Amygdala (tissue), 56 donors: ENCODE measurements at regions not wholly inside any gene's neighbourhood (a gene's known extent, or its start where the extent isn't known, plus 50 kb on each side); places are given as distances from the start of the nearest gene placed in this dataset.
"Not testable (repeated sequence)": the region's sequence is repeated elsewhere in the genome, so short reads cannot be mapped to it uniquely, and the experiment has no call there.

ENCODE experiments used
- DNase-seq, 56 donors: peaks; one replicate each; lab custom pipeline; 2025; lab: John Stamatoyannopoulos, UW

GRCh38 chr7:85392326-85392725 lies 205.5 kb upstream of the SEMA3D start:
- DNase-seq: no peak

DNA sequence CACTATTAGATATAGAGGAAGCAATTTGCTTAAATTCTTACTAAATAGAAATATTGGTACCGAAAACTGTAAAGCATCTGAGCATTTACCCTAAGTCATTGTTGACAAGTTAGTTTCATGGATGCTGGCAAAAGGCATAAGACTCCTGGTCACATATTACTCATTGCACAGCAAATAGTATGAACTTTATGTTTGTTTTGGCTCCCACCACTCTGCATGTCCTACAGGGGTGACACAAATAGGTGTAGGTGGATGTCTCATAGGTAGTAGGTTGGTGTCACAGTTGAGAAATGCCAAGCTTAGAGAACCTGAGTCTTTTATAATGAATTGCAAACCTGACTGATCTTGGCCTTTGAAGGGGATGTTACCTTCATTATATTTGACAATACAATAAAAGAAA lies 199.6 kb upstream of the SEMA3D start:
- DNase-seq: no peak

DNA sequence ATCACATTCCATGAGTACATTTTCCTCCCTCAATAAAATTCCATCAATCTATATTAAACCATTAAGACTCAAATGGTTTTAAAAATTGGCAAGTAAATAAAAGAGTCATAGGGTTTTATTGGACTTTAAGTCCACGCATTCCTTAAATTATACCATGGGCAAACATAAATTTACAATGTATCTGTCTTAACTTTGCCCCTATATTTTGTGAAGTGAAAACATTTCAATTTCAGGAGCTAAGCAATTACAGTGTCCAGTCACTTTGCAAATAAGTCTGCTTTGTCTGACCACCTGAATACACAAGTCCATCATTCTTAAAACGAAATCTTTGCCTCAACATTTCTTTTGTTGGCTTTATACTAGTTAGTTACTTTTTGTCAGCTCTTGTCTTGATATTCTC lies 197.5 kb upstream of the SEMA3D start:
- no peak for DNase-seq

DNA sequence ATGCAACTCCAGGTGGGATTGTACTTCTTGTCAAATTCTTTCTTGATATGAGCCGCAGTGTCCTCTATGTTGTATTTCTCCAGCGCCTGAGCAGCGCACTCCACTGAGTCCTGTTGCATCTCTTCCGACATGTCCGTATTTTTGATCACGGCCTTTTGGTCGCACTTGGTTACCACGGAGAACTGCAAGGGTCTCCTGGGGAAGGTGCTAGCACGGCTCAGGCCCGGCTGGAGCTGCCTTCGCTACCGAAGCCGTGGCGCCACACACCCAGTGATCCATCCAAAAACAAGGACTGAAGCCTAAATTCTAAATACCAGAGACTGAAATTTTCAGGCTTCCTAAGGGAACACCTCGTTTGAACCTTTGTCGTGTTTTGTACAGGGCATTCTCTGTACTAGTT lies 194.4 kb upstream of the SEMA3D start:
- no peak for DNase-seq

GRCh38 chr7:85376589-85376988 lies 189.7 kb upstream of the SEMA3D start:
- DNase-seq: no peak

DNA sequence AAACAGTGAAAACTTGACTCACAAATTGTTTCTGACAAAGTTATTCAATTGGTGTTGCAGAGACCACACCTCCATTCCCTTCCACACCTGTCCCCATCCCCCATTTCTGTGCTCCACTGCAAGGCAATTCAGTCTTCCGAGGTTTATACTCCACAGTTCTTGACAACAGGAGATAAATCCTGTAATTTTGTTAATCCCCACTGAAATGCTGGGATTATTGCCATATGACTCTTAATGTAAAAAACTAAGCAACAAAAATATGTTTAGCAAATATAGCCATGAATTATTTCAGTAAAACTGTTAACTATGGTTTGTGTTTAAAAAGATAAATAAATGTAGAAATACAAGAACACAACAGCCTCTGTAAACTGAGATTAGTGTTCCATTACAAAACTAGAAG lies 170.1 kb upstream of the SEMA3D start:
- DNase-seq: no peak

DNA sequence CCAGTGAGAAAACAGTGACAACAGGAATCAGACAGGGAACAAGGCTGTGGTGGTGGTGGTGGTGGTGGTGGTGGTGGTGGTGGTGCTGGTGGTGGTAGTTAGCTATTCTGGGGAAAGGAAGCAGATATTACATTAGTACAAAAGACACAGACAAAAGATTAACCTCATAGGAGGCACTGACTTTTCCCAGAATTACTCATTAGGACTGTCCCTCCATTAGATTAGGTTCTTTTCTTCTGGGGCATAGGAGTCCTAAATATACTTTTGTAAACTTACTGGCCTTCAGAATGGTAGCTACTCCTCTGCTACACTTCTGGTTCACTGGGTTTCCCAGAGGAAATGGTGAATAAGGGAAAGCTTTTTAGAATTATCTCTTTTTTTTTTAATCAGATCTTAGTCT lies 156.6 kb upstream of the SEMA3D start:
- no peak for DNase-seq

DNA sequence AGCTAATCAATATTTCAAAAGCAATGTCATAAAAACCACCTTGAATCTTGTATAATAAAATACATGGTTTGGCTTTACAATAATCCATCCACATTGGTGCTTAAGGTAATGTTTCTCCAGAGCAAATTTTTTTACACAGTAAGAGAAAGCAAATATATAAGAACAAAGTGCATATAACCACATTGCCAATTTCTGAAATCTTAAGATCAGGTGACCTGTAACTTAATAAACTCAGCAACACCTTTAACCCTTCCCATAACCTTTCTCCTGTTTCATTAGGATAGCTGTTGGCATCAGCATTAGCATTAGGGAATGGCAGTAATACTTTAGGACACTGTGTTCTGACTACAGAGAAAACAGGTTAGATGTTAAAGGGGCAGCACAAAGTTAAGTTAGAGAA lies 155.9 kb upstream of the SEMA3D start:
- DNase-seq: no peak

- DNase-seq: no peak
These were observed 155.1 kb upstream of the SEMA3D start for GRCh38 chr7:85341973-85342372.

- no peak for DNase-seq
These were observed 154.3 kb upstream of the SEMA3D start for GRCh38 chr7:85341121-85341520.

- DNase-seq: no peak
These were observed 149.2 kb upstream of the SEMA3D start for GRCh38 chr7:85336086-85336485.

GRCh38 chr7:85335113-85335512 lies 148.3 kb upstream of the SEMA3D start:
- not testable (repeated sequence) for DNase-seq

DNA sequence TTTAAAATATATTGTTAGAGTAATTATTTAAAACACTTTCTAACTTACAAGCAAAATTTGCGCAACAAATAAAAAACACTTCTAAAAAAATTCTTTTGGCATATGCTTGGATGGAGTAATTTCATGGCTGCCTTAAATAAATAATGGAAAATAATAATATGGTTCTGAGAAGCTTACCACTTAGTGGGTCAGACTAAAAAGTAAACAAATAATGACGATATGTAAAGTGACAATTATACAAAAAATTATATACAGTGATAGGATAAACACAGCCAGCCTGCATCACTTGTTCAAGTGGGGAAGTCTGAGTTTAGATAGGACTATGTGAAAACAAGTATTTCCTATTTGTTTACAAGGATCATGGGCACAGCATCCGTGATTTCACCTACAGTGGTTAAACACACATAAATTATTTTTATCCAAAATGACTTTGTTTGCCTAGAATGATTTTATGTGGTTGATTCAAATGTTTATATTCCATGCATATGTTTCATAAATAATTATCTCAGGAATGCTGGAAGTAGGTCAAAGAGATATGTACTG lies 141.7 kb upstream of the SEMA3D start:
- no peak for DNase-seq

DNA sequence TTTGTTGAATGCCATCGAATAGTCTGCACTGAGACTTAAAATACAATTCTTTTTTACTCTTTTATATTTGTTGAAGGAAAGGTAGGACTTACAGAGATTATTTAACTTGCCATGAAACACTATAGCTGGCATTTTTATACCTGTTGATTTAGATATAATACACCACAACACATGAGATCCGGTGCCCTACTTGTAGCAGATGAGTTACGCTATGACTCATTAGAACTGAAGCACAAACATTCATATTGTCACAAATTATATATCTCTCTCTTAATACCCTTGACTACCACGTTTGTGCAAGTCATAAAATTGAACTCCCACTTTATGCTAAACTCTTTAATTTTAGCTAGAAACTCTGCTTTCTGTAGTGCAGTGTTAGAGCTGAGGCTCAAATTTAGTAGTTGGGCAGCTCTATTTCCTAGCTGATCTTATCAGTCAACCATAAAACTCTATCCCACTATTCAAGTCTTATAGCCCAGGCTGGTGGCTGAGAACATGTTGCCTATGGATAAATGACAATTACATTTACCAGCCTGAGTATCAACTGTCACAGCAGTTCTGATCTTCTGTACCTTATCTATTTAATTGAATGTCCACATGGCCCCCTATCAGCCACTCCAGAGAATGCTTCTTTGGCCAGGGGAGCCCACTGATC lies 137.4 kb upstream of the SEMA3D start:
- no peak for DNase-seq

DNA sequence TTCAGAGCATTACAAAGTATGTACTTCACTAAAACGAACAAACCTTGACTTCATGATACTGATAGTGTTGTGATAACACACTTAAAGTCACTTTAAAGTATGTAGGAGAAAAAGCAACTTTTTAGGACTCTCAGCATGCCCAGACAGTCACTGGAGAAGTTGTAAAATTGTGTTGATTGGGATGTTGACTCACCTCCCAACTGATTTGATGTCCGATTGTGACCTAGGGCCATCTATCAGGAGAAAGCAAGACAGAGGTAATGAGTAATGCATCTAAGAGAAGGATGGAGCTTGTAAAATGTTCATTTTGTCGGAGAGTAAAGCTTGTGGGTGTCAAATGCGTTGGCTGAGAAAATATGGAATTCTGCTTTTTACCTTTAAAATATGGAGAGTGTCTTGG lies 135.4 kb upstream of the SEMA3D start:
- DNase-seq: no peak

- DNase-seq: no peak
These were observed 134.0 kb upstream of the SEMA3D start for GRCh38 chr7:85320699-85321476.

GRCh38 chr7:85316489-85316888 lies 129.6 kb upstream of the SEMA3D start:
- DNase-seq: no peak

DNA sequence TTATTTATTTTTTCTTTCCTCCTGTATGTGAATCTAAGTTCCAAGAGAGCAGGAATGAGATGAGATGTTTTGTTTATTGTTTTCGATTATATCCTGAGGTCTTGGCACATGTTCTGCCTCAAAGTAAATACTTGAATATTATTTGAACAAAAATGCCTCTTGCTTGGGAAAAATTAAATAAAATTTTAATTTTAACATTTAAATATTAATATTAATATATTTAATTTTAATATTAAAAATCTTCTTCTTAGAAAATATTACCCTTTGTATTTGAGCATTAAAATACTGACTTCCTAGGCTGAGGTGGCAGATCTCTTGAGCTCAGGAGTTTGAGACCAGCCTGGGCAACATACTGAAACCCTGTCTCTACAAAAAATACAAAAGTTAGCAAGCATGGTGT lies 123.4 kb upstream of the SEMA3D start:
- DNase-seq: no peak

DNA sequence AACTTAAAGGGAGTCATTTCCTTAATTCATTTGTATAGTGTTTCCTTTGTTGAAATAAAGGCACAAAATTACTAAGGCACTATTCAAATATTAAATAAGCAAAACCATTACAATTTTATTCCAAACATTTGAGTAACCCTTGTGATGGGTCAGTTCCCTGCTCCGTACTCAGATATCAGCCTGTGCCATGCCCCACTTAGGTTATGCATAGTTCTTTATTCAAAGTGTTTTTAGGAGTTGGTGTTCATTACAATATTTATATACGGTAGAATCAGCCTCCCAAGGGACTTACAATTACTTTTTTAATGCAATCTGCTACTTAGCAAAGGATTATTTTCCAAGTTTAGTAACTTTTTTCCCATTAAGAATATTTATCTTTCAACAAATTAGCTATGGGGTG lies 119.3 kb upstream of the SEMA3D start:
- DNase-seq: no peak

DNA sequence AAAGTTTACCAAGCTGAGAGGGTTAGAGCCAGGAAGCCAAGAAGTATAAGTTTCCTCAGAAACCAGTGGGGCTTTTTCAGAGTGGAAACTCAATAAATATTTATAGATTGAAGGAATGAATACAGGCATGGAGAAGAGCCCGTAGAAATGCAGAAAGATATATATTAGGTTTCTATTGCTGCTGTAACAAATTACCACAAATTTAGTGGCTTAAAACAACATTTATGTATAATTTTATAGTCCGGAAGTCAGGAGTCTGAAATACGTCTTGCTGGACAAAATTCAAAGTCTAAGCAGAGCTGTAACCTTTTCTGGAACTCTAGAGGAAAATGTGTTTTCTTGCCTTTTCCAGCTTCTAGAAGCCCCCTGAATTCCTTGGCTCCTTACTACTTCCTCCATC lies 107.3 kb upstream of the SEMA3D start:
- DNase-seq: no peak

DNA sequence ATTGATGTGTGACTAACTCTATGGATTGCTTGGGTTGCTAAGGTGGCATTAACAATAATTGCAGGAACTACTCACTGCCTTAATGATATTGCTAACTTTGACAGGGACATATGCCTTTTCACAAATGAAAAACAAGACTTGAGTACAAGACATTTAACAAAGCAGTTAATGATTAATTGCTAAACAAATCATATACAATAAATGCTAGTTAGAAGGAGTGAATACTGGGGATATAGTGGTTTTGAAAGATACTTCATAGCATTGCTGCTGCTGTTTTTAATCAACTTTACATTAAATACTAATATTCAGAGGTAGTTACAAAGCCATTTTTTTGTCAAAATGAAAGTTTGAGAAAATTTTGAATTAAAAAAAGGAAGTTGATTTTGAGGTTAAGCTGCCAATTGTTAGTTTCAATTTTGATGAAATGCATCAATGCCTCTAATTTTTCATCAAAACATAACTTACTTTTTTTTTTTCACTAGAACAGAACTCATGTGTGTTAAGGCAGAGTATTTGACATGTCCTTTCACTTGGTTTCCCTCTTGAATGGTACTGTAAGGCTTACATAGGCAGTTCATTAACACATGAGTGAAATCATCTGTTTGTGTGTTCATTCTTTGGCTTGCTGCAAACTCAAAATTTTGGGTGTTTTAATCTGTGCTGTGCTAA lies 106.2 kb upstream of the SEMA3D start:
- DNase-seq: no peak

DNA sequence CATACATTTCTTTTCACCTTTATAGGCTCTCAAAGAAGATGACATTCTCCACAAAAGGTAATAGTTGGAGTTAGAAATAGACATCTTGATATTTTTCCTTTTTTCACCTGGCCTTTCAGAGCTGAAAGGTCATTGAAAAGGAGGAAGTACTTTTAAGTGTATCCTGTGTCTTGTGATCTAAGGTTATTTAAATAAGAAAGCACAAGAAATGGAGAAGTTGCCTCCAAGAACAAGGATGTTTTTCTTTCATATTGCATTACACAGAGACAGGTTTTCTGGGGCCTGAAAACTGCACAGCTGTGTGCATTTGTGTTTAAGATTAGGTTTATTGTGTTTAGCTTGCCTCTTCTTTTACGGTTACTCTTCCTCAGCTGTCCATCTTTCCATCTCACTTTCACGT lies 103.4 kb upstream of the SEMA3D start:
- DNase-seq: no peak
